Endodermal cell (in vitro differentiated cells): ENCODE measurements at regions not wholly inside any gene's neighbourhood (a gene's known extent, or its start where the extent isn't known, plus 50 kb on each side); places are given as distances from the start of the nearest gene placed in this dataset.

Source experiments
- DNase-seq: peaks from one replicate; pipeline ENCODE4 v3.0.0-alpha.2; 2017
- H3K27ac ChIP-seq: 2 replicates; pipeline ENCODE4 v1.5.1; 2013; ENCODE audit warnings: mild to moderate bottlenecking, low read depth, low read length, moderate library complexity
- H3K27me3 ChIP-seq: 2 replicates; pipeline ENCODE4 v1.6.1; 2013; ENCODE audit warnings: mild to moderate bottlenecking, low read length, moderate library complexity; ENCODE audit not compliant: insufficient read depth, control insufficient read depth, poor library complexity, severe bottlenecking
- H3K36me3 ChIP-seq: 2 replicates; pipeline ENCODE4 v1.7.0; 2013; ENCODE audit warnings: mild to moderate bottlenecking, low read length, moderate library complexity; ENCODE audit not compliant: control insufficient read depth, insufficient read depth
- H3K4me1 ChIP-seq: one replicate; pipeline ENCODE4 v1.7.0; 2013; ENCODE audit warnings: low read length; ENCODE audit not compliant: control insufficient read depth, insufficient read depth
- H3K4me3 ChIP-seq: 2 replicates; pipeline ENCODE4 v1.5.1; 2013; ENCODE audit warnings: mild to moderate bottlenecking, low read length, moderate library complexity
- H3K9ac ChIP-seq: 2 replicates; pipeline ENCODE4 v1.6.1; 2013; ENCODE audit warnings: mild to moderate bottlenecking, low read length, moderate library complexity; ENCODE audit not compliant: poor library complexity, severe bottlenecking; ENCODE audit errors: extremely low read depth
- H3K9me3 ChIP-seq: 2 replicates; pipeline ENCODE4 v1.6.1; 2013; ENCODE audit warnings: mild to moderate bottlenecking, low read length, moderate library complexity; ENCODE audit not compliant: control insufficient read depth
- H3K27ac Mint-ChIP-seq: 2 replicates; pipeline ENCODE4 v1.8.0; 2020; ENCODE audit warnings: mixed read lengths
- H3K27me3 Mint-ChIP-seq: 2 replicates; pipeline ENCODE4 v1.8.0; 2021; ENCODE audit warnings: mild to moderate bottlenecking, mixed read lengths; ENCODE audit not compliant: insufficient read depth
- H3K36me3 Mint-ChIP-seq: 2 replicates; pipeline ENCODE4 v1.8.0; 2020; ENCODE audit warnings: low read depth, mixed read lengths
- H3K4me1 Mint-ChIP-seq: 2 replicates; pipeline ENCODE4 v1.8.0; 2020; ENCODE audit warnings: mixed read lengths
- H3K4me3 Mint-ChIP-seq: 2 replicates; pipeline ENCODE4 v1.8.0; 2020; ENCODE audit warnings: mild to moderate bottlenecking, moderate library complexity, mixed read lengths
- H3K9me3 Mint-ChIP-seq: 2 replicates; pipeline ENCODE4 v1.8.0; 2020; ENCODE audit warnings: mild to moderate bottlenecking, mixed read lengths
- CTCF ChIP-seq: fragments of 200-600 bp; sonication (generic); conservative IDR thresholded peaks from 2 replicates; pipeline ENCODE4 v1.5.0; 2021; ENCODE audit warnings: antibody characterized with exemption, mild to moderate bottlenecking
- WGBS, 2 experiments: methylation state at CpG; one replicate each; pipeline versions ENCODE4 v1.1.5 to v1.1.7; 2013; ENCODE audit warnings: missing lambda C conversion rate in 2 of 2, mixed read lengths in 1 of 2; ENCODE audit not compliant: insufficient coverage in 1 of 2, insufficient read length in 1 of 2; 5-methylcytosine and 5-hydroxymethylcytosine counted together

- H3K4me3 ChIP-seq: no peak overlapping the region
- Mint-ChIP-seq H3K27ac (no peak overlapping the region), H3K27me3 (no peaks in the 10 kb centered on the region), H3K36me3 (no peaks in the 10 kb centered on the region), H3K4me1 (no peaks in the 10 kb centered on the region), H3K4me3 (no peak overlapping the region), H3K9me3 (no peaks in the 10 kb centered on the region)
- no peaks in the 10 kb centered on the region for H3K36me3 ChIP-seq
- 95% methylated on average over 4 of the region's 4 CpGs; no CpG with 5 or more reads in 1 of the 2 experiments for WGBS, 2 experiments
- no peaks in the 10 kb centered on the region for H3K27me3 ChIP-seq
- no peak for DNase-seq
- no peak overlapping the region for H3K9ac ChIP-seq
- no peak overlapping the region for H3K27ac ChIP-seq
- no peak for TF ChIP-seq CTCF
- H3K4me1 ChIP-seq: no peaks in the 10 kb centered on the region
- no peaks in the 10 kb centered on the region for H3K9me3 ChIP-seq
Observed at GRCh38 chr13:102960959-102961358, 105.3 kb downstream of the SLC10A2 start.

DNA sequence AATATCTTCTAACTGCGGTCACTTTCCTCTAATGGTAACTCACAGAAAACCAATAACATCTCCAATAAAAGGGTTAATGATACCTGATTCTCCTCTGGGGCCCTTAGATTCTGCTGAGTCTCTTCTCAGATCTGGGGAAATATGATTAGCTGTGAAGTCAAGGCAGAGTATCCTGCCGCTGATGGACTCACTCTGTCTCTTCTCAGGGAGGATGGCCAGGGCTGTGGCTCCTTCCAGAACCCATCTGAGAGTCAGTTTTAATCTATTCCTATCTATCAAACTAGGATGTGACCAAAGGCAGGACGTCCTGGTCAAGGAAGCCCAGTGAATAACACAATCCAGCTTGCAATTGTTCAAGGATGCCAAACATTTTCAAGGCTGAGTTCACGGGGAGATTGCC, 109.8 kb downstream of the SLC10A2 start:
- Mint-ChIP-seq H3K9me3 (no peaks in the 10 kb centered on the region), H3K27ac (no peak overlapping the region), H3K4me3 (no peak overlapping the region), H3K36me3 (no peaks in the 10 kb centered on the region), H3K4me1 (no peaks in the 10 kb centered on the region), H3K27me3 (no peaks in the 10 kb centered on the region)
- H3K36me3 ChIP-seq: no peaks in the 10 kb centered on the region
- DNase-seq: no peak
- no peaks in the 10 kb centered on the region for H3K4me1 ChIP-seq
- H3K9me3 ChIP-seq: no peaks in the 10 kb centered on the region
- 84% methylated on average over 4 of the region's 4 CpGs; no CpG with 5 or more reads in 1 of the 2 experiments for WGBS, 2 experiments
- TF ChIP-seq CTCF: no peak
- no peak overlapping the region for H3K4me3 ChIP-seq
- H3K9ac ChIP-seq: no peak overlapping the region
- H3K27me3 ChIP-seq: no peaks in the 10 kb centered on the region
- no peak overlapping the region for H3K27ac ChIP-seq

- DNase-seq: no peak
- Mint-ChIP-seq H3K9me3 (no peaks in the 10 kb centered on the region), H3K27me3 (no peaks in the 10 kb centered on the region), H3K4me3 (no peak overlapping the region), H3K27ac (no peak overlapping the region), H3K36me3 (no peaks in the 10 kb centered on the region), H3K4me1 (peaks cover 3% of the 10 kb centered on the region)
- no peak overlapping the region for H3K4me3 ChIP-seq
- no peaks in the 10 kb centered on the region for H3K9me3 ChIP-seq
- no peaks in the 10 kb centered on the region for H3K27me3 ChIP-seq
- no peak overlapping the region for H3K9ac ChIP-seq
- H3K27ac ChIP-seq: no peak overlapping the region
- no peaks in the 10 kb centered on the region for H3K4me1 ChIP-seq
- H3K36me3 ChIP-seq: no peaks in the 10 kb centered on the region
- TF ChIP-seq CTCF: no peak
- 92 to 93% methylated on average over 2 to 3 of the region's 3 CpGs for WGBS, 2 experiments
Observed at GRCh38 chr13:102954350-102954749, 108.5 kb downstream of the ERCC5 start.
